Gastrocnemius medialis (tissue), 4 donors: ENCODE measurements at regions not wholly inside any gene's neighbourhood (a gene's known extent, or its start where the extent isn't known, plus 50 kb on each side); places are given as distances from the start of the nearest gene placed in this dataset.

ENCODE experiments used
- ATAC-seq, 2 donors: fragments of 150-250 bp; one replicate each; pipeline ENCODE4 v1.9.1; 2016
- DNase-seq, 2 donors: peaks; one replicate each; pipeline ENCODE4 v3.0.0-alpha.2; 2019
- H3K27ac ChIP-seq, 4 donors: fragments of 200-600 bp; sonication (generic); 1 replicate in 1 of 4; 2 replicates in 3 of 4; pipeline ENCODE4 v1.5.1; 2016 to 2018; ENCODE audit warnings: mild to moderate bottlenecking in 2 of 4, moderate library complexity in 1 of 4
- H3K27me3 ChIP-seq, 3 donors: fragments of 200-600 bp; sonication (generic) in 2 of 3; 1 replicate in 1 of 3; 2 replicates in 2 of 3; pipeline versions ENCODE4 v1.5.1 to v1.6.0; 2016 to 2019; ENCODE audit warnings: mild to moderate bottlenecking in 1 of 3, moderate library complexity in 1 of 3
- H3K36me3 ChIP-seq, 2 donors: fragments of 200-600 bp; sonication (generic) in 1 of 2; one replicate each; pipeline ENCODE4 v1.5.1; 2017 to 2018
- H3K4me1 ChIP-seq, 2 donors: fragments of 200-600 bp; sonication (generic) in 1 of 2; one replicate each; pipeline ENCODE4 v1.5.1; 2016 to 2017; ENCODE audit warnings: mild to moderate bottlenecking in 2 of 2
- H3K4me3 ChIP-seq, 4 donors: fragments of 200-600 bp; sonication (generic) in 3 of 4; 1 replicate in 1 of 4; 2 replicates in 3 of 4; pipeline ENCODE4 v1.5.1; 2016 to 2019; ENCODE audit warnings: mild to moderate bottlenecking in 2 of 4
- H3K9me3 ChIP-seq, 3 donors: fragments of 200-600 bp; sonication (generic) in 2 of 3; 1 replicate in 1 of 3; 2 replicates in 2 of 3; pipeline ENCODE4 v1.5.1; 2016 to 2019
- POLR2A ChIP-seq, 2 donors: fragments of 450-650 bp; IDR thresholded peaks; one replicate each; pipeline ENCODE4 v1.6.1; 2017; ENCODE audit warnings: antibody characterized with exemption in 2 of 2, mild to moderate bottlenecking in 2 of 2, moderate library complexity in 2 of 2
- in situ Hi-C, 4 donors: fragments of 200-750 bp; cut with MboI; loops; one replicate each; pipeline versions ENCODE4 v1.15.0 to v1.8.0; 2017; ENCODE audit warnings: low sequenced_read_pairs in 4 of 4
- intact Hi-C: fragments of 100-400 bp; cut with DNase I; formaldehyde crosslinking; loops from one replicate; pipeline ENCODE4 v1.15.1; 2023; ENCODE audit warnings: low total_unique reads
- TF ChIP-seq, protein P1 (sequence below), 5 experiments: fragments of 450-650 bp in 3 of 5; fragments of 200-600 bp in 2 of 5; sonication (generic) in 2 of 5; IDR thresholded peaks in 4 of 5; conservative IDR thresholded peaks in 1 of 5; 1 replicate in 4 of 5; 2 replicates in 1 of 5; pipeline ENCODE4 v1.5.1; 2016 to 2019; ENCODE audit warnings: antibody characterized with exemption in 5 of 5, mild to moderate bottlenecking in 3 of 5, moderate library complexity in 3 of 5

DNA sequence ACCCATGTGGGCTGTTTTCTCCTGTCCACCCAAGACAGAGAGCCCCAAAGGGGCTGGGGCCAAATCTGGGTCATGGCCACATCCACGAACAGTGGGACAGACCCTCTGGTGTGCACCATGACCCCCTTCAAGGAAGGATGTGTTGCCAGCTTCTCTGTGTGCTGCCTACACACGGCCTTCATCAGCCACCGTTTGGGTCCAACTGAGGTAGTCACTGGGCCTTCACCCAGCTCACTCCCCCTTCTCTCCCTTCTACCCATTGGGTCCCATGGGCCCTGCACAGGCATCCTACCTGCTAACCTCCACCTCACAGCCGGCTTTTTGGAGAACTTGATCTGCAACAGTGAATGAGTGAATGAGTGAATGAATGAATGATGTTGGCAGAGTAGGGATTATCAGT, 1484.9 kb downstream of the BRD1 start:
- Histone ChIP-seq H3K9me3 (no peaks in the 10 kb centered on the region), H3K36me3 (no peaks in the 10 kb centered on the region), H3K4me3 (no peak overlapping the region), H3K27me3 (peaks cover 0 to 2% (median 0%) of the 10 kb centered on the region in 3 donors), H3K4me1 (no peaks in the 10 kb centered on the region), H3K27ac (no peak overlapping the region)
- DNase-seq = no peak
- in situ Hi-C loops = no loop called here
- TF ChIP-seq, protein P1, sequence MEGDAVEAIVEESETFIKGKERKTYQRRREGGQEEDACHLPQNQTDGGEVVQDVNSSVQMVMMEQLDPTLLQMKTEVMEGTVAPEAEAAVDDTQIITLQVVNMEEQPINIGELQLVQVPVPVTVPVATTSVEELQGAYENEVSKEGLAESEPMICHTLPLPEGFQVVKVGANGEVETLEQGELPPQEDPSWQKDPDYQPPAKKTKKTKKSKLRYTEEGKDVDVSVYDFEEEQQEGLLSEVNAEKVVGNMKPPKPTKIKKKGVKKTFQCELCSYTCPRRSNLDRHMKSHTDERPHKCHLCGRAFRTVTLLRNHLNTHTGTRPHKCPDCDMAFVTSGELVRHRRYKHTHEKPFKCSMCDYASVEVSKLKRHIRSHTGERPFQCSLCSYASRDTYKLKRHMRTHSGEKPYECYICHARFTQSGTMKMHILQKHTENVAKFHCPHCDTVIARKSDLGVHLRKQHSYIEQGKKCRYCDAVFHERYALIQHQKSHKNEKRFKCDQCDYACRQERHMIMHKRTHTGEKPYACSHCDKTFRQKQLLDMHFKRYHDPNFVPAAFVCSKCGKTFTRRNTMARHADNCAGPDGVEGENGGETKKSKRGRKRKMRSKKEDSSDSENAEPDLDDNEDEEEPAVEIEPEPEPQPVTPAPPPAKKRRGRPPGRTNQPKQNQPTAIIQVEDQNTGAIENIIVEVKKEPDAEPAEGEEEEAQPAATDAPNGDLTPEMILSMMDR (IDR thresholded peaks at IDR 0.05 in 4 of 5, conservative IDR thresholded peaks at IDR 0.05 in 1 of 5) = no peak
- no peak for TF ChIP-seq POLR2A (IDR thresholded peaks at IDR 0.05)
- no peak for ATAC-seq
- intact Hi-C loops = no loop called here

DNA sequence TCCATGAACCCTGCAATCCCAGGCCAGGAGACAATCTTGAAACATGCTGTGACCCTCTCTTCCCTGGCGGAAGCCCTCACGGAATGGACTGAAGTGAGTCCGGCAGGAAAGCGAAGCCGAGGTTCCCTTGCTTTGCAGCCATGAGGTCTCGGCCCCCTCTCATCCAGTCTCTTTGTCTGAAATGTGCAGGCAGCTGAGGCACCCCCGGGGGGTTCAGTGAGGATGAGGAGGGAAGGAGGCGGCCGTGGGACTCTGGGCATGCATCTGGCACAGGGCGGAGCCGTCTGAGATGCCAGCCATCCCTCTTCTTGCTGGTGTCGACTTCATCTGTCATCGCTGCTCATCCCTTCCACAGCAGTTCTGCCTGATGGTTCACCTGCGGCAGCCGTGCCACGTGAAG, 1485.7 kb downstream of the BRD1 start:
- Histone ChIP-seq H3K36me3 (no peaks in the 10 kb centered on the region), H3K9me3 (no peaks in the 10 kb centered on the region), H3K4me1 (no peaks in the 10 kb centered on the region), H3K27me3 (peaks cover 0 to 2% (median 0%) of the 10 kb centered on the region in 3 donors), H3K27ac (no peak overlapping the region), H3K4me3 (no peak overlapping the region)
- in situ Hi-C loops (no loop called here), intact Hi-C loops (no loop called here)
- DNase-seq (no peak), ATAC-seq (no peak)
- TF ChIP-seq, protein P1 (IDR thresholded peaks at IDR 0.05 in 4 of 5, conservative IDR thresholded peaks at IDR 0.05 in 1 of 5) = no peak
- TF ChIP-seq POLR2A (IDR thresholded peaks at IDR 0.05) = no peak

DNA sequence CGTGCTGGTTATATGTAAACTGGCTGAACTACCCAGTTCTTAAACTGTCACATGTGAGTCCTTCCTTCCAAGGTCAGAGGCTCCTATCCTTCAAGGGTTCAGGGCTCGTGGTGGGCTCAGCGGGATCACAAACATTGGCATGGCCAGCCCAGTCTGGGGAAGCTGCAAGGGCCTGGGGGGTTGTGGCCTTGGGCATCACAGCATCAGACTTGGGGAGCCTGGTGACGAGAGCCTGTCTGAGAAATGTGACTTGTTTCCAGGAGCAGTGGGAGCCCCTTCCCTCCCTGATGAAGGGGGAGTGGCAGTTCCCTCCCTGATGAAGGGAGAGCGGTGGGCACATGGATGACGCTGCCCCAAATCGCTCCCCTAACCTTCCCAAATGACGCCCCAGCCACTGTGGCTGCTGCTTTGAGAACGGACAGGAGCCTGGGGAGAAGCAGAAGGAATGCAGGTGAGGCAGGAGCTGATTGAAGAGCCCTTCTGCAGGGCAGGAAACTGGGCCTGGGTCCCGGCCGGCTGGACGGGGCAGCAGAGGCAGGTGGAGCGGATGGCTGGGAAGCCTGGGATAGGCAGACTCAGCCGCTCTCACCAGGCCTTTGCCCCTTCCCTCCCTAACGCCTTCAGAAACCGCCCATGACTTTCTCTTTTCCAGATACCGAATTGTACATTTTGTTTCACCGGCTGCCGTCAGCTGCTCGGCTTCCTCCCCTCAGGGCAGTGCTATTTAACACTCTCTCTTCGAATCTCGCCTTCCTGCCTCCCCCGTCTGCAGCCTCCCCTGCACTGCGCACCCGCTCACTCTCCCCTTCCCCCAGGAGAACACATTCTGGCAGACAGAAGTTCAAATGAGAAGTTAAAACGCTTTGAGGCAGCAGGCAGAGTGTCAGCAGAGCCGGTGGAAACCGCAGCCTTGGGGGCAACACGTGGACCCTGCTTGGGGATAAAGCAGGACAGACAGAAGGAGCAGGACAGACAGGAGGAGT, 1486.7 kb downstream of the BRD1 start:
- Histone ChIP-seq H3K4me1 (no peaks in the 10 kb centered on the region), H3K36me3 (no peaks in the 10 kb centered on the region), H3K9me3 (no peaks in the 10 kb centered on the region), H3K27ac (no peak overlapping the region), H3K27me3 (peaks cover 0 to 2% (median 0%) of the 10 kb centered on the region in 3 donors), H3K4me3 (no peak overlapping the region)
- in situ Hi-C loops = no loop called here
- ATAC-seq (no peak), DNase-seq (no peak)
- intact Hi-C loops = no loop called here
- TF ChIP-seq POLR2A (IDR thresholded peaks at IDR 0.05) = no peak
- TF ChIP-seq, protein P1 (IDR thresholded peaks at IDR 0.05 in 4 of 5, conservative IDR thresholded peaks at IDR 0.05 in 1 of 5) = no peak

DNA sequence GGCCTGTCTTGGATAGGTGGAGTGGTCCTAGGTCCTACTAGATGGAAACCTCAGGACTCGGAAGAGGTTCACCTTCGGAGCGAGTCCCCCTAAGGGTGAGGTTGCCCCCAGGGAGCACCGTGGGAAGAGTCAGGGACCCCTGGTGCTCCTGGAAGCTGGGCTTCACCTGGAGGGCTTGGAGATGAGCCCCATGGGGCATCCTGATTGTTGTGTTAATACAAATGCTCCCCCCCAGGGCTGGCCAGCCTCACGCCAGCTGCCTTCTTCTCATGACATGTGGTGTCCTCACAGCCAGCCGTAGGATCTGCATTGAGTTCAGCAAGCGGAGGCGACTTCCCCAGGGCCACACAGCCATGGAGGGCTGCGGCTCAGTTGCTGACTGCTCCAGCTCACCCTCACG, 1487.5 kb downstream of the BRD1 start:
- no peak overlapping the region for H3K27ac ChIP-seq
- H3K9me3 ChIP-seq = no peaks in the 10 kb centered on the region
- ATAC-seq = no peak
- intact Hi-C loops (no loop called here), in situ Hi-C loops (no loop called here)
- no peak for TF ChIP-seq POLR2A (IDR thresholded peaks at IDR 0.05)
- no peaks in the 10 kb centered on the region for H3K36me3 ChIP-seq
- no peak overlapping the region for H3K4me3 ChIP-seq
- no peaks in the 10 kb centered on the region for H3K4me1 ChIP-seq
- no peak for DNase-seq
- H3K27me3 ChIP-seq = peaks cover 0 to 2% (median 0%) of the 10 kb centered on the region in 3 donors

DNA sequence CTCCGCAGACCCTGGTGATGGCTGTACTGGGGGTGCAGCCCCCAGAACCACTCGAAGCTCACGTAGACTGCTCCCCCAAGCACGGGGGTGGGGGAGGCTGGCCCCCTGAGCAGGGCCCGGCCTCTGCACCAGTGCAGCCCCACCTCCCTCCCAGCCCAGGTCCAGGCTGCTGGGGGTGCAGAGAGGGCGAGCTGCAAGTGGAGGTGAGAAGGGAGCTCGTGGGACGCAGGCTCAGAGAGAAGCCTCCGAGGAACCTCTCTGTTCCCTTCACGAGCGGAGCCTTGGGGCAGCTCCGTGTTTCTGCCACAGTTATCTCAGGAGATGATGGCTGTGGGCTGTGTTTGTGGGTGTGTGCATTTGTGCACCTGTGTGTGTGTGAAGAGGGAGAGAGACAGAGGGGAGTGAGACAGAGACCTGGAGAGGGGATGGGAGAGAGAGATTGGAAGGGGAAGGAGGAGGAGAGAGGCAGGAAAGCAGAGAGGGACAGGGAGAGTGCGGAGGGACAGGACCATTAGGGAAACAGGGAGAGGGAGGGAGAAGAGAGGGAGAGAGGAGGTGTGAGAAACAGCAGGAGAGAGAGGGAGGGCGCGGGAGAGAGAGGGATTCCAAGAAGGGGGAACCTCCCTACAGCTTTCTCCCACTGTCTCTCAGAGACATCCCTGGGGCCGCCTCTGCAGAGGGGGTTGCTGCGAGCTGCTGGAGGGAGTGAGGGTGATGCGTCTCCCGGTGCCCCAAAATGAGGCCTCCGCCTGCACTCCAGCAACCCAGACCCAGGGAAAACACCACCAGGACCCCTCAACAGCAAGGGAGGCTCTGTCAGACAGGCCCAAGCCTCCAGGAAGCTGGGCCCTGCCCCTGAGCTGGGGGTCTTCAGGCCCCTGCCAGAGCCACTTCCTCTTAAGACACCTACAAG, 1488.6 kb downstream of the BRD1 start:
- ATAC-seq (no peak), DNase-seq (no peak)
- Histone ChIP-seq H3K27ac (no peak overlapping the region), H3K27me3 (peaks cover 0 to 2% (median 0%) of the 10 kb centered on the region in 3 donors), H3K4me3 (no peak overlapping the region), H3K9me3 (no peaks in the 10 kb centered on the region), H3K36me3 (no peaks in the 10 kb centered on the region), H3K4me1 (no peaks in the 10 kb centered on the region)
- intact Hi-C loops = no loop called here
- TF ChIP-seq, protein P1 (IDR thresholded peaks at IDR 0.05 in 4 of 5, conservative IDR thresholded peaks at IDR 0.05 in 1 of 5) = no peak
- no peak for TF ChIP-seq POLR2A (IDR thresholded peaks at IDR 0.05)
- in situ Hi-C loops = no loop called here
